ENCODE measurements at regions not wholly inside any gene's neighbourhood (a gene's known extent, or its start where the extent isn't known, plus 50 kb on each side); places are given as distances from the start of the nearest gene placed in this dataset.

GRCh38 chr10:29037348-29038113, 251.3 kb upstream of the LYZL1 start:
- no peaks in the 10 kb centered on the region for H3K36me3 Mint-ChIP-seq (ENCODE audit: low read depth)
- no peak overlapping the region for H3K4me3 Mint-ChIP-seq
- H3K27me3 Mint-ChIP-seq (ENCODE audit: insufficient read depth) = peaks cover 13% of the 10 kb centered on the region
- no peak for TF ChIP-seq CTCF (IDR thresholded peaks at IDR 0.05)
- H3K4me1 Mint-ChIP-seq (ENCODE audit: low read depth) = peaks cover 26% of the 10 kb centered on the region
- H3K27ac Mint-ChIP-seq = no peak overlapping the region
- H3K9me3 Mint-ChIP-seq = no peaks in the 10 kb centered on the region
- DNase-seq = no peak

DNA sequence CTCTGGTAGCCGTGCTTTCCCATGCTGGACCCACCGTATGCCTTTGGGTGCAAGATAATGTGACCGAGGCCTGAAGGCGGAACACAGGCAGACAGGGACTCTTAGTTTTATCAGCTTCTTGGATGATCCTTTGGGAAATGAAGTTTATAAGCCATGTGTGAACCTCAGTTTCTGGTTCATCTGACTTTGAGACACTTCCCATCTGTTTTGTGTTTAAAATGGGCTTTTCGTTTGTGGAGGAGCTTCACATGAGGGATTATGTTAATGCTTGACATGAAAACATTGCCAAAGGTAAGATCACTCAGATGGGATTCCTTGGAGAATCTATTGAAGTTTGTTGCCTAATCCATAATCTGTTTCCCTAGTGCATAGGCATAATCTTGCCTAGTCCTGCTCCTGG, 249.8 kb upstream of the LYZL1 start:
- Mint-ChIP-seq H3K27me3 (ENCODE audit: insufficient read depth) (peaks cover 10% of the 10 kb centered on the region), H3K4me1 (ENCODE audit: low read depth) (peaks cover 26% of the 10 kb centered on the region), H3K4me3 (no peak overlapping the region), H3K36me3 (ENCODE audit: low read depth) (no peaks in the 10 kb centered on the region), H3K9me3 (no peaks in the 10 kb centered on the region), H3K27ac (no peak overlapping the region)
- TF ChIP-seq CTCF (IDR thresholded peaks at IDR 0.05) = no peak
- no peak for DNase-seq

DNA sequence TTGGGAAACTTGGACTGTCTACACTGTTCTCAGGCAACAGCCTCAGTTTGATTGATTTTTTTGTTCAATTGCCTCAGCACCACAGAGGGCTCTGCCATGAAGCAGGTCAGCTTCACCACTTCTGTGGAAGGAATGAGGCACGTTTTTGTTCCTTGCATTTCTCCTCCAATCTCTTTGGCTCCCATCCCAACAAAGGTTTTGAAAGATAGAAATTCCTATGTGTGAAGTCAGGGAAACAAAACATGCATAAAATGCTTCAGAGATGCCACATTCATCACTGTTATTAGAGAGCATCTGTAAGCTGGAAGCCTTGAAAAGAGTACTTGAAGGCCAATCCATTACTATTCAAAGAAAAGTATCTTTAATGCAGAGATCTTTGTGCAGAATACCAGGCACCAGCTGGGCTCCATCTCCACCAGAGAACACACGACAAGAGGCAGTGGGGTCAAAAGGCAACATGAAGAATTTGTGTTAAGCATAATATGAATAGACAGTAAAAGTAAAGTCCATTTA, 249.1 kb upstream of the LYZL1 start:
- Mint-ChIP-seq H3K4me3 (no peak overlapping the region), H3K27ac (no peak overlapping the region), H3K4me1 (ENCODE audit: low read depth) (peaks cover 26% of the 10 kb centered on the region), H3K36me3 (ENCODE audit: low read depth) (no peaks in the 10 kb centered on the region), H3K9me3 (no peaks in the 10 kb centered on the region), H3K27me3 (ENCODE audit: insufficient read depth) (peaks cover 15% of the 10 kb centered on the region)
- no peak for TF ChIP-seq CTCF (IDR thresholded peaks at IDR 0.05)
- DNase-seq = peak; percentile 70

GRCh38 chr10:29041616-29042015, 247.3 kb upstream of the LYZL1 start:
- no peak for TF ChIP-seq CTCF (IDR thresholded peaks at IDR 0.05)
- no peak overlapping the region for H3K4me3 Mint-ChIP-seq
- H3K27me3 Mint-ChIP-seq (ENCODE audit: insufficient read depth) = peaks cover 15% of the 10 kb centered on the region
- no peaks in the 10 kb centered on the region for H3K9me3 Mint-ChIP-seq
- no peak for DNase-seq
- H3K4me1 Mint-ChIP-seq (ENCODE audit: low read depth) = peaks cover 26% of the 10 kb centered on the region
- no peak overlapping the region for H3K27ac Mint-ChIP-seq
- no peaks in the 10 kb centered on the region for H3K36me3 Mint-ChIP-seq (ENCODE audit: low read depth)

- no peak for TF ChIP-seq CTCF (IDR thresholded peaks at IDR 0.05)
- H3K27ac Mint-ChIP-seq = no peak overlapping the region
- no peaks in the 10 kb centered on the region for H3K36me3 Mint-ChIP-seq (ENCODE audit: low read depth)
- no peaks in the 10 kb centered on the region for H3K9me3 Mint-ChIP-seq
- no peak for DNase-seq
- peaks cover 8% of the 10 kb centered on the region for H3K27me3 Mint-ChIP-seq (ENCODE audit: insufficient read depth)
- no peak overlapping the region for H3K4me3 Mint-ChIP-seq
- no peaks in the 10 kb centered on the region for H3K4me1 Mint-ChIP-seq (ENCODE audit: low read depth)
Measured at GRCh38 chr10:29048506-29048905, 240.4 kb upstream of the LYZL1 start.

Data from HFFc6 (cell line).